B cell (primary cell): ENCODE measurements at regions not wholly inside any gene's neighbourhood (a gene's known extent, or its start where the extent isn't known, plus 50 kb on each side); places are given as distances from the start of the nearest gene placed in this dataset.

Experiments
- ATAC-seq: fragments of 200-7000 bp; cut with Tn5 transposase; one replicate; pipeline ENCODE4 v1.10.0; 2021; ENCODE audit warnings: low read depth, mild to moderate bottlenecking, moderate number of reproducible peaks, moderate library complexity
- CTCF ChIA-PET: fragments of 350-600 bp; sonication (Branson Sonifier 250); formaldehyde crosslinking; loops from one replicate; lab custom pipeline; 2021; ENCODE audit warnings: antibody characterized with exemption, inconsistent platforms; lab: Charles Lee
- POLR2A ChIA-PET: fragments of 350-600 bp; sonication (Branson Sonifier 250); formaldehyde crosslinking; loops from one replicate; lab custom pipeline; 2021; ENCODE audit warnings: antibody characterized with exemption; lab: Charles Lee
- DNase-seq: peaks from one replicate; pipeline ENCODE4 v3.0.0; 2013
- H2AFZ ChIP-seq: 2 replicates; pipeline ENCODE4 v1.6.1; 2012; ENCODE audit warnings: mild to moderate bottlenecking, low read depth, low read length; ENCODE audit not compliant: insufficient read depth, poor library complexity, severe bottlenecking
- H3K27ac ChIP-seq, 2 donors: 1 replicate in 1 of 2; 2 replicates in 1 of 2; pipeline ENCODE4 v1.5.1; 2012 to 2013; ENCODE audit warnings: low read length in 2 of 2, mild to moderate bottlenecking in 2 of 2, moderate library complexity in 1 of 2
- H3K27me3 ChIP-seq, 4 experiments: fragments of 200-600 bp in 1 of 4; sonication (generic) in 1 of 4; replicated peaks in 1 of 4; 1 replicate in 2 of 4; 2 replicates in 2 of 4; pipeline versions ENCODE4 v1.6.1 to v1.7.0; 2013 to 2016; ENCODE audit warnings: low read length in 3 of 4, mild to moderate bottlenecking in 2 of 4, mixed read lengths in 1 of 4, moderate library complexity in 1 of 4; ENCODE audit not compliant: insufficient read depth in 4 of 4, control insufficient read depth in 3 of 4; ENCODE audit errors: control extremely low read depth in 1 of 4
- H3K36me3 ChIP-seq, 2 experiments: replicated peaks in 1 of 2; 1 replicate in 1 of 2; 2 replicates in 1 of 2; pipeline versions ENCODE4 v1.6.1 to v1.7.1; 2013; ENCODE audit warnings: low read length in 1 of 2; ENCODE audit not compliant: insufficient read depth in 2 of 2, control insufficient read depth in 1 of 2; ENCODE audit errors: control extremely low read depth in 1 of 2, extremely low read depth in 1 of 2
- H3K4me1 ChIP-seq, 2 donors: fragments of 200-600 bp in 1 of 2; sonication (generic) in 1 of 2; 1 replicate in 1 of 2; 2 replicates in 1 of 2; pipeline versions ENCODE4 v1.5.1 to v1.6.1; 2013 to 2017; ENCODE audit warnings: low read length in 2 of 2; ENCODE audit not compliant: control insufficient read depth in 2 of 2, insufficient read depth in 2 of 2
- H3K4me2 ChIP-seq: replicated peaks from 2 replicates; pipeline ENCODE3; 2012; ENCODE audit warnings: mild to moderate bottlenecking, low read depth, low read length; ENCODE audit not compliant: poor library complexity, severe bottlenecking
- H3K4me3 ChIP-seq, 5 experiments: fragments of 200-600 bp in 1 of 5; sonication (generic) in 1 of 5; 1 replicate in 3 of 5; 2 replicates in 2 of 5; pipeline versions ENCODE4 v1.5.1 to v1.7.0; 2011 to 2016; ENCODE audit warnings: low read length in 4 of 5, mild to moderate bottlenecking in 4 of 5, low read depth in 2 of 5, control low read depth in 1 of 5, moderate library complexity in 1 of 5; ENCODE audit not compliant: insufficient read depth in 1 of 5; ENCODE audit errors: control extremely low read depth in 1 of 5, extremely low read depth in 1 of 5
- H3K79me2 ChIP-seq: fragments of 200-600 bp; sonication (generic); one replicate; pipeline ENCODE4 v1.6.0; 2016; ENCODE audit warnings: low read length; ENCODE audit not compliant: control insufficient read depth, insufficient read depth
- H3K9ac ChIP-seq: fragments of 200-600 bp; sonication (generic); 2 replicates; pipeline ENCODE4 v1.6.1; 2017; ENCODE audit warnings: mild to moderate bottlenecking, low read length, moderate library complexity
- H3K9me3 ChIP-seq, 3 donors: one replicate each; pipeline versions ENCODE4 v1.6.1 to v1.7.1; 2013; ENCODE audit warnings: low read length in 2 of 3; ENCODE audit not compliant: control insufficient read depth in 2 of 3, insufficient read depth in 1 of 3; ENCODE audit errors: control extremely low read depth in 1 of 3
- H4K20me1 ChIP-seq: 2 replicates; pipeline ENCODE4 v1.6.0; 2012; ENCODE audit warnings: mild to moderate bottlenecking, low read length; ENCODE audit not compliant: insufficient read depth, control insufficient read depth, poor library complexity, severe bottlenecking
- H3K27ac Mint-ChIP-seq: one replicate; pipeline ENCODE4 v1.8.0; 2021; ENCODE audit warnings: mixed read lengths
- H3K27me3 Mint-ChIP-seq: one replicate; pipeline ENCODE4 v1.8.0; 2021; ENCODE audit warnings: mixed read lengths
- H3K4me1 Mint-ChIP-seq: one replicate; pipeline ENCODE4 v1.8.0; 2021; ENCODE audit warnings: mixed read lengths
- H3K4me3 Mint-ChIP-seq: one replicate; pipeline ENCODE4 v1.8.0; 2021; ENCODE audit warnings: mixed read lengths
- H3K9me3 Mint-ChIP-seq: one replicate; pipeline ENCODE4 v1.8.0; 2022; ENCODE audit warnings: mixed read lengths; ENCODE audit not compliant: insufficient read depth
- EZH2 ChIP-seq: IDR thresholded peaks from 2 replicates; pipeline ENCODE4 v1.6.1; 2012; ENCODE audit warnings: borderline replicate concordance, low read depth, mild to moderate bottlenecking, moderate library complexity, low read length; ENCODE audit not compliant: insufficient read depth, poor library complexity, severe bottlenecking
- WGBS: methylation state at CpG from one replicate; pipeline ENCODE4 v1.1.5; 2013; ENCODE audit warnings: missing lambda C conversion rate; ENCODE audit not compliant: insufficient coverage; 5-methylcytosine and 5-hydroxymethylcytosine counted together
- intact Hi-C: fragments of 100-400 bp; cut with micrococcal nuclease; formaldehyde crosslinking; loops from one replicate; pipeline ENCODE4 v1.10.0; 2022
- TF ChIP-seq, protein P1 (sequence below): fragments of 200-600 bp; IDR thresholded peaks from one replicate; pipeline ENCODE4 v1.8.0; 2022; ENCODE audit warnings: antibody characterized with exemption, mild to moderate bottlenecking

DNA sequence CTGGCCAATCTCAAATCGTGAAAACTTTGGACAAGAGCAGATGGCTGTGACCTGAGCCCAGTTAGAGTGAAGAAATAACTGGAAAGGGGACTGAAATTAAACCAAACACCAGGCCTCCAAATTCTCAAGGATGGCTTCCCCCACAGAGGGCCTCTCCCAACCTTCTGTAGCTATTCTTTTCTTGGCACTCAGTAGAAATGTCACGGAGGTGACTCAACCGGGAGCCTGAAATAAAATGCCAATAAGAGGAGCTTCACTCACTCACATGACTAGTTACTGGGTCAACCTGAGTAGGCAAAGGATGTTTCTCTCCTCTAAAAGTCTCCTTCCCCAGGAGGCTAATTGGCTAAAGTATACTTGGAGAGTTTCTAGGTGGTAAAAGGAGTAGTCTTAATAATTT lies 230.7 kb downstream of the MAF start:
- H3K4me3 Mint-ChIP-seq: no peak overlapping the region
- H3K27ac ChIP-seq: no peak overlapping the region
- no peaks in the 10 kb centered on the region for H4K20me1 ChIP-seq
- DNase-seq: no peak
- intact Hi-C loops: no loop called here
- no peak overlapping the region for H3K9ac ChIP-seq
- H3K4me1 ChIP-seq: no peaks in the 10 kb centered on the region
- no peaks in the 10 kb centered on the region for H3K9me3 ChIP-seq
- H3K36me3 ChIP-seq: no peaks in the 10 kb centered on the region
- H3K79me2 ChIP-seq: no peaks in the 10 kb centered on the region
- H3K27me3 Mint-ChIP-seq: peaks cover 3% of the 10 kb centered on the region
- H3K4me1 Mint-ChIP-seq: no peaks in the 10 kb centered on the region
- H3K9me3 Mint-ChIP-seq: peaks cover 3% of the 10 kb centered on the region
- H3K27ac Mint-ChIP-seq: no peak overlapping the region
- TF ChIP-seq, protein P1, sequence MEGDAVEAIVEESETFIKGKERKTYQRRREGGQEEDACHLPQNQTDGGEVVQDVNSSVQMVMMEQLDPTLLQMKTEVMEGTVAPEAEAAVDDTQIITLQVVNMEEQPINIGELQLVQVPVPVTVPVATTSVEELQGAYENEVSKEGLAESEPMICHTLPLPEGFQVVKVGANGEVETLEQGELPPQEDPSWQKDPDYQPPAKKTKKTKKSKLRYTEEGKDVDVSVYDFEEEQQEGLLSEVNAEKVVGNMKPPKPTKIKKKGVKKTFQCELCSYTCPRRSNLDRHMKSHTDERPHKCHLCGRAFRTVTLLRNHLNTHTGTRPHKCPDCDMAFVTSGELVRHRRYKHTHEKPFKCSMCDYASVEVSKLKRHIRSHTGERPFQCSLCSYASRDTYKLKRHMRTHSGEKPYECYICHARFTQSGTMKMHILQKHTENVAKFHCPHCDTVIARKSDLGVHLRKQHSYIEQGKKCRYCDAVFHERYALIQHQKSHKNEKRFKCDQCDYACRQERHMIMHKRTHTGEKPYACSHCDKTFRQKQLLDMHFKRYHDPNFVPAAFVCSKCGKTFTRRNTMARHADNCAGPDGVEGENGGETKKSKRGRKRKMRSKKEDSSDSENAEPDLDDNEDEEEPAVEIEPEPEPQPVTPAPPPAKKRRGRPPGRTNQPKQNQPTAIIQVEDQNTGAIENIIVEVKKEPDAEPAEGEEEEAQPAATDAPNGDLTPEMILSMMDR: no peak
- no peak for TF ChIP-seq EZH2
- H2AFZ ChIP-seq: no peak overlapping the region
- WGBS: no CpG with 5 or more reads among the region's 3 CpGs
- no peak overlapping the region for H3K4me2 ChIP-seq
- ChIA-PET POLR2A (no interaction called here), CTCF (no interaction called here)
- H3K27me3 ChIP-seq: no peaks in the 10 kb centered on the region
- ATAC-seq: no peak
- no peak overlapping the region for H3K4me3 ChIP-seq

DNA sequence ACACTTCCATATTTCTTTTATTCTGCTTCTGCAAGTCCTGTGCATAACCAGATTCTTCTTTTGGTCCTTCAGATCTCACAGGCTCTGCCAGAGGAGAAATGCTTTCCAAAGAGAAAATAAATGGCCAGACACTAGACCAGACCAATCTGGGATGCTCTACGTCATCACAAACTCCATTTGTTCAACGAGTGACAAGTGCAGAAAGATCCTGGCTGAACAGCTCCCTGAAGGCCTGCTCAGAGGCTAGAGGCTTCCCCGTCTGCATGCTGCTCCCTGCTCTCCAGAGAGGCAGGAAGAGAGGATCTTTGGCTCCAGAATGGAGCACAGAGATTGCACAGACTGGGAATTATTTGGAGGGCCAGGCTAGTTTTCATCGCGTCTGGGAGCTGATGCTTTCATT lies 232.7 kb downstream of the MAF start:
- Histone ChIP-seq H3K27me3 (peaks cover 0 to 8% (median 0%) of the 10 kb centered on the region in 4 experiments), H3K9me3 (no peaks in the 10 kb centered on the region), H4K20me1 (no peaks in the 10 kb centered on the region), H3K4me2 (no peak overlapping the region), H3K79me2 (no peaks in the 10 kb centered on the region), H3K4me1 (no peaks in the 10 kb centered on the region), H3K36me3 (no peaks in the 10 kb centered on the region), H3K9ac (no peak overlapping the region), H3K27ac (no peak overlapping the region), H3K4me3 (no peak overlapping the region), H2AFZ (no peak overlapping the region)
- H3K4me3 Mint-ChIP-seq: no peak overlapping the region
- peaks cover 11% of the 10 kb centered on the region for H3K27me3 Mint-ChIP-seq
- no peak overlapping the region for H3K27ac Mint-ChIP-seq
- TF ChIP-seq, protein P1: no peak
- TF ChIP-seq EZH2: no peak
- H3K4me1 Mint-ChIP-seq: no peaks in the 10 kb centered on the region
- ChIA-PET POLR2A (no interaction called here), CTCF (no interaction called here)
- no peak for ATAC-seq
- intact Hi-C loops: no loop called here
- 90% methylated on average over 3 of the region's 5 CpGs for WGBS
- no peak for DNase-seq
- H3K9me3 Mint-ChIP-seq: no peaks in the 10 kb centered on the region
